Hepatocyte (in vitro differentiated cells): ENCODE measurements at regions not wholly inside any gene's neighbourhood (a gene's known extent, or its start where the extent isn't known, plus 50 kb on each side); places are given as distances from the start of the nearest gene placed in this dataset.

Experiments used
- EZH2 ChIP-seq: fragments of 200-600 bp; sonication (generic); IDR thresholded peaks from 2 replicates; pipeline ENCODE4 v1.6.1; 2016; ENCODE audit warnings: antibody characterized with exemption, mild to moderate bottlenecking, borderline replicate concordance
- EZH2phosphoT487 ChIP-seq: fragments of 200-600 bp; sonication (generic); IDR thresholded peaks from one replicate; pipeline ENCODE4 v1.6.1; 2018; ENCODE audit warnings: antibody characterized with exemption, mild to moderate bottlenecking, low read depth, moderate library complexity; ENCODE audit not compliant: unreplicated experiment, severe bottlenecking
- TF ChIP-seq, protein P1 (sequence below): fragments of 200-600 bp; sonication (generic); IDR thresholded peaks from 2 replicates; pipeline ENCODE4 v1.5.1; 2016; ENCODE audit warnings: antibody characterized with exemption, mild to moderate bottlenecking; ENCODE audit not compliant: poor library complexity

DNA sequence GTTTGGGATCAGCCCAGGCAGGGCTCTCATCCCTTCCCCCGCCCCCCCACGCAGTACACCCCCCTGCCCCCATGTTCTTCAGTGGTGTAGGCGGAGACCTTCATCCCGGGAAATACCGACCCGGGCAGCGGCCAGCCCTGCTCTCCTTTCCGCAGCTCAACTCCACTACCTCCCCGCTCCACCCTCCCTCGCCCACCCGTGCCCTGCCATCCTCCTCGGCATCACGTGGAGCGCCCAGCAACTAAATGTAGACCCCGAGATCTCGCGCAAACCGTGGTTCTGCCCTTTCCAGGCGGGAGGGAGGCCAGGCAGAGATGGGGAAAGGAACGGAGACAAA is 1932.2 kb upstream of the DEFB115 start:
- TF ChIP-seq, protein P1, sequence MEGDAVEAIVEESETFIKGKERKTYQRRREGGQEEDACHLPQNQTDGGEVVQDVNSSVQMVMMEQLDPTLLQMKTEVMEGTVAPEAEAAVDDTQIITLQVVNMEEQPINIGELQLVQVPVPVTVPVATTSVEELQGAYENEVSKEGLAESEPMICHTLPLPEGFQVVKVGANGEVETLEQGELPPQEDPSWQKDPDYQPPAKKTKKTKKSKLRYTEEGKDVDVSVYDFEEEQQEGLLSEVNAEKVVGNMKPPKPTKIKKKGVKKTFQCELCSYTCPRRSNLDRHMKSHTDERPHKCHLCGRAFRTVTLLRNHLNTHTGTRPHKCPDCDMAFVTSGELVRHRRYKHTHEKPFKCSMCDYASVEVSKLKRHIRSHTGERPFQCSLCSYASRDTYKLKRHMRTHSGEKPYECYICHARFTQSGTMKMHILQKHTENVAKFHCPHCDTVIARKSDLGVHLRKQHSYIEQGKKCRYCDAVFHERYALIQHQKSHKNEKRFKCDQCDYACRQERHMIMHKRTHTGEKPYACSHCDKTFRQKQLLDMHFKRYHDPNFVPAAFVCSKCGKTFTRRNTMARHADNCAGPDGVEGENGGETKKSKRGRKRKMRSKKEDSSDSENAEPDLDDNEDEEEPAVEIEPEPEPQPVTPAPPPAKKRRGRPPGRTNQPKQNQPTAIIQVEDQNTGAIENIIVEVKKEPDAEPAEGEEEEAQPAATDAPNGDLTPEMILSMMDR, result no peak
- TF ChIP-seq EZH2, result no peak
- TF ChIP-seq EZH2phosphoT487, result no peak
